H1 (cell line): ENCODE measurements at regions not wholly inside any gene's neighbourhood (a gene's known extent, or its start where the extent isn't known, plus 50 kb on each side); places are given as distances from the start of the nearest gene placed in this dataset.

ENCODE experiments used
- JUND ChIP-seq: IDR thresholded peaks from 2 replicates; pipeline ENCODE4 v1.6.1; 2011; ENCODE audit warnings: mild to moderate bottlenecking, improper control_type of control experiment, low read length
- POLR2AphosphoS5 ChIP-seq: IDR thresholded peaks from 2 replicates; pipeline ENCODE4 v1.6.1; 2011; ENCODE audit warnings: low read depth, low read length
- SUZ12 ChIP-seq: fragments of 200-600 bp; sonication (generic); IDR thresholded peaks from 2 replicates; pipeline ENCODE4 v1.6.1; 2012; ENCODE audit warnings: mild to moderate bottlenecking, inconsistent platforms, low read length, moderate library complexity, mixed read lengths
- YY1 ChIP-seq: IDR thresholded peaks from 2 replicates; pipeline ENCODE4 v1.6.1; 2011; ENCODE audit warnings: low read depth, mild to moderate bottlenecking, low read length
- TF ChIP-seq, protein P1 (sequence below), 3 experiments: IDR thresholded peaks; 1 replicate in 2 of 3; 2 replicates in 1 of 3; pipeline versions ENCODE4 v1.5.1 to v1.6.1; 2011; ENCODE audit warnings: low read length in 3 of 3, mild to moderate bottlenecking in 3 of 3, inconsistent platforms in 2 of 3, low read depth in 1 of 3, moderate library complexity in 1 of 3; ENCODE audit not compliant: insufficient read depth in 1 of 3; ENCODE audit errors: control extremely low read depth in 1 of 3

DNA sequence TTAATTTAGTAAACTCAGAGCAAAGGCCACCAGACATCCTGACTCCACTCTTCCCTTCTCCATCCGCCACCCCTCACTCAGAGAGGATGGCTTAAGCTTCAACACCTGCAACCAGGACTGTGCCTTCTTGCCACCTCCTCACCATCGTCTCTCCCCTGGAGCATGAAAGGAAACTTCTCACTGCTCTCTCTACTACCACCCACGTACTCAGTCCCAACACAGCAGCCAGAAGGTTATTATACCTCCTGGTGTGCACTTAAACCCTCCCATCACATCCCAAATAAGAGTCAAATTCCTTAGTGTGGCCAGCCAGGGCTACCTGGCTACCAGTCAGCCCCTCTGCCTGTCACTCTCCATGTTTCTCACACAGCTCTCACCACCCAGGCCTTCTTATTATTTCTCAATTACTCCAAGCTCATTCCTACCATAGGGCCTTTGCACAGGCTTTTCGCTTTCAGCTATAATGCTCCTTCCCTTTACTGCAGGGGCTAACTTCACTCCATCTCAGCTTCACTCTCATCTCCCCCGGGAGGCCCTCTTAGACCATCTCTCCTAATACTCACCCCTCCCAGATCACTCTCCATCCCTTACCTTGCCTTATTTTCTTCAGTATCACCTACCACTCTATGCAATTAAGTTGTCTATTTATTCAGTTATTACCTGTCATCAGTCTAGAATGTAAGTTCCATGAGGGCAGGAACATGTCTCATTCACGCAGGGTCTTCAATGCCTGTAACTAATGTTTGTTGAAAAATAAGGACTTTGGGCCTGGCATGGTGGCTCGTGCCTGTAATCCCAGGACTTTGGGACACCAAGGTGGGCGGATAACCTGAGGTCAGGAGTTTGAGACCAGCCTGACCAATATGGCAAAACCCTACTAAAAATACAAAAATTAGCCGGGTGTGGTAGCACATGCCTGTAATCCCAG, 137.5 kb downstream of the TOMM20 start:
- TF ChIP-seq, protein P1, sequence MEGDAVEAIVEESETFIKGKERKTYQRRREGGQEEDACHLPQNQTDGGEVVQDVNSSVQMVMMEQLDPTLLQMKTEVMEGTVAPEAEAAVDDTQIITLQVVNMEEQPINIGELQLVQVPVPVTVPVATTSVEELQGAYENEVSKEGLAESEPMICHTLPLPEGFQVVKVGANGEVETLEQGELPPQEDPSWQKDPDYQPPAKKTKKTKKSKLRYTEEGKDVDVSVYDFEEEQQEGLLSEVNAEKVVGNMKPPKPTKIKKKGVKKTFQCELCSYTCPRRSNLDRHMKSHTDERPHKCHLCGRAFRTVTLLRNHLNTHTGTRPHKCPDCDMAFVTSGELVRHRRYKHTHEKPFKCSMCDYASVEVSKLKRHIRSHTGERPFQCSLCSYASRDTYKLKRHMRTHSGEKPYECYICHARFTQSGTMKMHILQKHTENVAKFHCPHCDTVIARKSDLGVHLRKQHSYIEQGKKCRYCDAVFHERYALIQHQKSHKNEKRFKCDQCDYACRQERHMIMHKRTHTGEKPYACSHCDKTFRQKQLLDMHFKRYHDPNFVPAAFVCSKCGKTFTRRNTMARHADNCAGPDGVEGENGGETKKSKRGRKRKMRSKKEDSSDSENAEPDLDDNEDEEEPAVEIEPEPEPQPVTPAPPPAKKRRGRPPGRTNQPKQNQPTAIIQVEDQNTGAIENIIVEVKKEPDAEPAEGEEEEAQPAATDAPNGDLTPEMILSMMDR (IDR thresholded peaks at IDR 0.05; ENCODE audit: control extremely low read depth in 1 of 3, insufficient read depth in 1 of 3, low read depth in 1 of 3, low read length in 3 of 3): no peak
- no peak for TF ChIP-seq JUND
- TF ChIP-seq SUZ12: no peak
- no peak for TF ChIP-seq YY1
- no peak for TF ChIP-seq POLR2AphosphoS5
